Activated naive CD4-positive, alpha-beta T cell treated with anti-CD3 and anti-CD28 coated beads, Interleukin-2, amount 50 U/mL, for 72 hours (primary cell): ENCODE measurements at regions not wholly inside any gene's neighbourhood (a gene's known extent, or its start where the extent isn't known, plus 50 kb on each side); places are given as distances from the start of the nearest gene placed in this dataset.
A peak's percentile ranks its signal among the peaks of the same experiment; 100 is the strongest.

ENCODE experiments used
- ATAC-seq, 2 donors: fragments of 150-1000 bp; cut with Tn5 transposase; 2 replicates each; pipeline ENCODE4 v1.10.0; 2021; ENCODE audit warnings: mild to moderate bottlenecking in 2 of 2, moderate library complexity in 2 of 2
- DNase-seq, 2 donors: peaks; one replicate each; pipeline ENCODE4 v3.0.0; 2021 to 2022; ENCODE audit warnings: low spot score in 2 of 2
- H3K27ac Mint-ChIP-seq, 2 donors: one replicate each; pipeline ENCODE4 v1.8.0; 2022; ENCODE audit warnings: mild to moderate bottlenecking in 2 of 2, mixed read lengths in 2 of 2
- H3K36me3 Mint-ChIP-seq, 2 donors: one replicate each; pipeline ENCODE4 v1.8.0; 2022; ENCODE audit warnings: mixed read lengths in 2 of 2
- H3K9me3 Mint-ChIP-seq, 2 donors: one replicate each; pipeline ENCODE4 v1.8.0; 2022; ENCODE audit warnings: mixed read lengths in 2 of 2

DNA sequence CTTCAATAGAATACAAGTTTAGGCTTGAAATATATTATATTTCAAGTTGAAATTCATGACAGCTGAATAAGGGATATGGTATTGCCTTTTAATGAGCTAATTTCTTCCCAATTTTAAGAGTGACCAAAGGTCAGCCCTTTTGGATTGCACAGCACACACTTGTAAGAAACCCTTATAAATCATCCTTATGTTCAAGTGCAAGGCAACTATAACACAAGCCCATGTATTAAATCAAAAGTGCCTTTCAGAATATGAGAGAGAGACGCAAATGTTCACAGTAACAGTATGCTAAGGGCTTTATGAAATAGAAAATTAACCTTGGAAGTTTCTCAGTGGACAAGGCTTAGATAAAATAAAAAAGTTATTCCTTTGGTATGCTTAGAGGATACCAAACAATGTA lies 121.7 kb upstream of the PTPRK start:
- ATAC-seq (no peak), DNase-seq (no peak)
- no peak overlapping the region for H3K27ac Mint-ChIP-seq
- H3K9me3 Mint-ChIP-seq, result peaks cover 6 to 7% of the 10 kb centered on the region in 2 donors
- peaks cover 0 to 6% of the 10 kb centered on the region in 2 donors for H3K36me3 Mint-ChIP-seq

DNA sequence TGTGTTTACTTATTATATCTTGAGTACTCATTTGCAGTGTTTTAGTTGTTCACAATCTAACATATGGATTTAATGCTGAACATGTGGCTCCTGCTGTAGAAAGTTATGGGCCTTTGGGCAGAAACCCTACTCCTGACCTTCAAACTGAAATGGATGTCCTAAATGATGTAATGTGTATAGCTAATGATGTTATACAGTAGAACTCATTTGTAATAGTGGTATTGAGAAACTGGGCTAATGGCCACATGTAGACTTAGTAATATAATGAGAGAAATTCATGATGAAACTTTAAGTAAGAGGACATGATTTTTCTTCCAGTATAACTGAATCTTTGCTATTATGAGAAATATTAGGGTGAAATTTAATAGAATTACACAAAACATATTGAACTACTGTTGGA lies 121.3 kb upstream of the PTPRK start:
- ATAC-seq (no peak), DNase-seq (no peak)
- Mint-ChIP-seq H3K27ac (no peak overlapping the region), H3K36me3 (peaks cover 0 to 4% of the 10 kb centered on the region in 2 donors), H3K9me3 (peaks cover 4 to 6% of the 10 kb centered on the region in 2 donors)

DNA sequence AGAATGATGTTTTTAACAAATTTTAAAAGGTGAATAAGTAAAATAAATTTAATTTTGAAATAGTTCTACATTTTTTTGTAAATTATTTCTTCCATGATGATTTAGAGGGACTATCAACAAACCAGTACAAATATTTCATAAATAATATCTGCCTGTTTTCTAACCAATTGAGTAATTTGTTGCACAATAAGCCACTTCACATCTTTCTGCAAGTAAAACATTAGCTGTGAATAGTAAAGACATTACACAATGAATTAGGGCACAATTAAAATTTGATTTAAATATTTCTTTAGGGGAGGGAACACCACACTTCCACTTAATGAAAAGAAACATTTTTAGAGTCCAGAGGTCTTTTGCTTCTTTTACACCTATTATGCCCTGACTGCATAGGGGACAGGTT lies 118.4 kb upstream of the PTPRK start:
- ATAC-seq (no peak), DNase-seq (no peak)
- H3K36me3 Mint-ChIP-seq, result peaks cover 0 to 4% of the 10 kb centered on the region in 2 donors
- no peak overlapping the region for H3K27ac Mint-ChIP-seq
- no peaks in the 10 kb centered on the region for H3K9me3 Mint-ChIP-seq

DNA sequence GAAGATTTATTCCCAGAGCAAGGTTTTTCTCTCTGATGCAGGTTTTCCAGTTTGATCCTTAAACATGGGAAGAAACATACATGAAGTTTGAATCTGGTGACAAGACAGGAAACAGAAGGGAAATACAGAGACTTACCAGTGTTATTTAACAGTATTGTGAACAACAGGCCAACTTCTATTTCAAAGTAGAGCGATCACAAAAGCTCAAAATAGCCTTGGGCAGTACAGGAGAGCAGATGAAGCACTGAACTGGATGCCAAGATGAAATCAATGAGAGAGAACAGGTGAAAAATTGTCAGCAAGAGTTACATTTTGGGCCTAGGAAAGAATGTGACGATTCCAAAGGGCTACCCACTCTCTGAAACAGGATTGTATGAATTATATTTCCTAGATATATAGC lies 114.8 kb upstream of the PTPRK start:
- H3K27ac Mint-ChIP-seq, result no peak overlapping the region
- no peak for ATAC-seq
- DNase-seq, result no peak
- H3K9me3 Mint-ChIP-seq, result no peaks in the 10 kb centered on the region
- H3K36me3 Mint-ChIP-seq, result peaks cover 0 to 4% of the 10 kb centered on the region in 2 donors

DNA sequence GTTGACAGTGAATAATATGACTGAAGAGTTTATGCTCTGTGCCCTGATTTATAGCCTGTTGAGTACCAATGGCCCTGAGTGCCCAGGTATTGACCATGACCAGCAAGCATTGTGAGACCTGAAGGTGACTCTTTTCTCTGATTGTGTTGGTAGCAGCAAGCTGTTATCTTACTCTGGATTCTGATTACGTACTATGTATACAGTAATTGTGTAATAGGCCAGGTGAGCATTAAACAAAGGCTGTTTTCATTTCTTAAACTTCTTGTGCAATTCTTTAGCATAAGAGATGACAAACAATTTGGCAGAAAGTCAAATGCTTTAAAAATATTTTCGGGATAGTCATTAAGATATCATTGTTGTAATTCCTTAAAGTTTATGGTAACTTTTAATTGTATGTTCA lies 111.7 kb upstream of the PTPRK start:
- no peaks in the 10 kb centered on the region for H3K36me3 Mint-ChIP-seq
- no peaks in the 10 kb centered on the region for H3K9me3 Mint-ChIP-seq
- ATAC-seq (no peak), DNase-seq (no peak)
- H3K27ac Mint-ChIP-seq, result no peak overlapping the region

DNA sequence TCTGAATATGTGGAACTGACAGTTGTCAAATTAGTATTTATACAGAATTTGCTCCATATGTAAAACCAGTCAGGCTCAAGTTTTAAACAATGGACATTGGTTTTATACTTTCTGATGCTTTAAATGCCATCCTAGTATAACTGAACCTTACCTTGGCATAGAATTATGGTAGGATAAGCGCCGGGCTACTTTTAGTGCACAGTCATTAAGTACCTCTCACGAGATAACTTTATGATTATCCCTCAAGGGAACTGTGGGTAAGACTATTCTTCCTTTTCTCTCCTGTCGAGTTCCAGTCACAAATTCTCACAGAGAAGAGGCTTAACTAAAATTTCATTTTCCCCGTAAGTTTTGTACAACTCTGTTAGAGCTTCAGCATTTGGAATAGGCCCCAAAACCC lies 110.6 kb upstream of the PTPRK start:
- no peaks in the 10 kb centered on the region for H3K9me3 Mint-ChIP-seq
- no peak overlapping the region for H3K27ac Mint-ChIP-seq
- no peaks in the 10 kb centered on the region for H3K36me3 Mint-ChIP-seq
- ATAC-seq (no peak), DNase-seq (no peak)

DNA sequence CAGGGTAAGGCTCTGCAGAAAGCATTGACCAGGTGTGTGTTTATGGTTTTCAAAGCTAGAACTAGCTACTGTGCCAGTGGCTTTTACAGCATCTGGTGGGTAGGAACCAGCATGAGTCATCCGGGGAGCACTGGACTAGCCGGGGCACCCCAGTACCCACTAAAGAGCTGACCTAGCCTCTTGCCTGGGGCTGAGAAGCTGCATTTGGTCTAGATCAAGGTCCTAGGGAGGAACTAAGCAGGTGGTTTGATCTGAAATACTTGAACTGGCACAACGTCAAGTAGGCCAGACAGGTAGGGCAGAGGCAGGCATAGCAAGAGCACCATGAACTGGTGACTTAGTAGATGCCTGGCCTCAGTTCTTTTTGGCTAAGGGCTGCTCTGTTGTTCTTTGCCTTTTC lies 109.8 kb upstream of the PTPRK start:
- H3K27ac Mint-ChIP-seq, result no peak overlapping the region
- H3K9me3 Mint-ChIP-seq, result no peaks in the 10 kb centered on the region
- no peaks in the 10 kb centered on the region for H3K36me3 Mint-ChIP-seq
- no peak for DNase-seq
- no peak for ATAC-seq

DNA sequence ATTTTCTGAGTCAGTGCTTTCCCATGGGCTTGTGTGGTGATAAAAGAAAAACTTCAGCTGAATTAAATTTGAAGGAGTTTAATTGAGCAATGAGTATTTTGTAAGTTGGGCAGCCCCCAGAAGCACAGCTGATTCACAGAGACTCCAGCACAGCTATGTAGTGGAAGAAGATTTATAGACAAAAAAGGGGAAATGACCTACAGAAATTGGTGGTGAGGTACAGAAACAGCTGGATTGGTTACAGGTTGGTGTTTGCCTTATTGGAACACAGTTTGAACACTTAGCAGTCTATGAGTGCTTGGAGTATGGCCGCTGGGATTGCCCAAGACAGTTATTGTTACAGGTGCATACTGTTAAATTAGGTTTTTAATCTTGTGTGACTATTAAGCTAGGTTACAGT lies 96.9 kb upstream of the PTPRK start:
- peaks cover 8% of the 10 kb centered on the region in 2 donors for H3K36me3 Mint-ChIP-seq
- H3K27ac Mint-ChIP-seq, result no peak overlapping the region
- ATAC-seq, result no peak
- peaks cover 0 to 14% of the 10 kb centered on the region in 2 donors for H3K9me3 Mint-ChIP-seq
- no peak for DNase-seq

DNA sequence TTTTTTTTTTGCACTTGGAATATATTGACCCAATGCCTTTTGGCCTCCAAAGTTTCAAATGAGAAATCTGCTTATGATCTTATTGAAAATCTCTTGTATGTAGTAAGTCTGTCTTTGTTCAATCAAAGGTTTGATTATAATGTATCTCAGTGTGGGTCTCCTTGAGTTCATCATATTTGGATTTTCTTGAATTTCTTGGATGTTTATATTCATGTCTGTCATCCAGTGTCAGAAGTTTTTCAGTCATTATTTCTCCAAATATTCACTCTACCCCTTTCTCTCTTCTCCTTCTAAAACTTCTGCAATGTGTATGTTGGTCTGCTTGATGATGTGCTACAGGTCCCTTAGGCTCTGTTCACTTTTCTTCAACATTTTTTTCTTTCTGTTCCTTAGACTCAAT lies 95.9 kb upstream of the PTPRK start:
- Mint-ChIP-seq H3K9me3 (peaks cover 0 to 14% of the 10 kb centered on the region in 2 donors), H3K36me3 (peaks cover 8% of the 10 kb centered on the region in 2 donors), H3K27ac (no peak overlapping the region)
- ATAC-seq (no peak), DNase-seq (no peak)

DNA sequence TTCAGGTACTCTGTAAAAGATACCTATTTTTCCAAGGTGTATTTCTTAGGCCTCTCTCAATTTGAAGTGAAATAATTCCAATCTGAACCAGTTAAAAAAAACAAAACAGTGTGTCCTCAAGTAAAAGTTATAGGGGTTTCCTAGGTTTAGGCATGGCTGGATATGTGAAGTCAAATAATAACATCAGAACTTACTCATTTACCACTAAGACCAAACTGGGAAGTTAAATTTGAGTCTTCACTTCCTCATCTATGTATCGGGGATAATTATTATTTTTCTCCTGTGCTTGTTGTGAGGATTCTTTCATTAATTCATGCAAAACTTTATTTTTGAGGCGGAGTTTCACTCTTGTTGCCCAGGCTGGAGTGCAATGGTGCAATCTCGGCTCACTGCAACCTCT lies 86.2 kb upstream of the PTPRK start:
- no peak overlapping the region for H3K27ac Mint-ChIP-seq
- peaks cover 0 to 7% of the 10 kb centered on the region in 2 donors for H3K9me3 Mint-ChIP-seq
- DNase-seq, result no peak
- H3K36me3 Mint-ChIP-seq, result peaks cover 0 to 8% of the 10 kb centered on the region in 2 donors
- no peak for ATAC-seq

DNA sequence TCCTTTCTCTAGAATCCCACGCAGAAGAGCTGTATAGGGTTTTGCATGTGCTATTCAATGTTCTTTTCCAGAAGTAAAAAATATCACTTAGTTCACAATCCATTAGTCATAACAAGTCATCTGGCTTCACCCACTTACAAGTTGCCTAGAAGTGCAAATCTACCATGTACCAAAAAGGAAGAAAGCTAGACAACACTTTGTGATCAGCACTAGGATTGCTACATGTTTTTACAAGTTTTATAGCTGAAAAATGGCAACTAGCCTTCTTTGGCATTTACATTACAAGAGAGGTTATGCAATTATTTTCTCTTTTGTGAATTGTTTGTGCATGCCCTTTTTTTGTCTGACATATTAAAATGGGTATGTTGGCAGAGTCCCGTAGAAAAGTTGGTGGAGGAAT lies 85.6 kb upstream of the PTPRK start:
- no peak for DNase-seq
- Mint-ChIP-seq H3K36me3 (peaks cover 0 to 8% of the 10 kb centered on the region in 2 donors), H3K27ac (no peak overlapping the region), H3K9me3 (peaks cover 0 to 7% of the 10 kb centered on the region in 2 donors)
- ATAC-seq, result no peak

DNA sequence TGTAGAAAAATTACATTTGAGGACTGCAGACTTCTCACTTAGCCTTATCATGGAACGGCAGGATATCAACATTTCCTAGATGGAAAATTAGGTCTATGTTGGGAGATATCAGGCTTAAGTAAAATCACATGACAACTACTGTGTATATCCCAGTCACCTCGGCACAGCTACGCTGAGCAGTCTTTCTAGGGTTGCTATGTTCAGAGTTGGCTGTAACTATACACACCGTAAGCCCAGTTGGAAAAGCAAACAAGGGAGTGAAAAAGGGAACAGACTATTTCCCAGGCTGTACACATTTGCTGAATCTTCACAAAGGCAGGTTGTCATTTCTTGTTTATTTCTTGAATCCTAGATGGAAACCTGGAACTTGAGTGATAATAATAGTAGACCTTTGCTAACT lies 80.7 kb upstream of the PTPRK start:
- Mint-ChIP-seq H3K9me3 (peaks cover 0 to 7% of the 10 kb centered on the region in 2 donors), H3K27ac (no peak overlapping the region), H3K36me3 (peaks cover 0 to 8% of the 10 kb centered on the region in 2 donors)
- ATAC-seq (no peak), DNase-seq (no peak)

DNA sequence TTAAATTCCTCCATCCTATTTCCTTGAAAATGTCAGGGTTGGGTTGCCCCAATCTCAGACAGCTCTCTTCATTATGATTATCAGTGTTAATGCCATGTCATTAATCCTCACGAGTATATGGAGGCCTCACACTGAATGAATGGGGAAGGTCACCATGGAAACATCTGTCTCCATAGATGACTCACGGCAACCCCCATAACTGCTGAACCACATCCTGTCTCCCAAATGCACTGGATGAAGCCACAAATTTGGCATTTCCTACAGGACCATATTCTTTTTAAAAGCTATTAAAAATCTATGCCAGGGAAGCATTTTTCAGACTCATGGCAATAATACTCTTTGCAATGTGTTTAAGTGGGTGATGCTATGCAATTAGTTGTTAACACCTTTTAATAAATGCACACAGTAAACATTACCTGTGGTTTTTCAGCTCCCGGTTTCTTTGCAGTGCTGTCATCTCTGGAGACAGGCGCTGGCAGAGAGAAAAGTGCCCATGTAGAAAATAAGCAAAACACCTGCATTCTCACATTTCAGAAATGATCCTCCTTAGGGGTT lies 80.1 kb upstream of the PTPRK start:
- Mint-ChIP-seq H3K27ac (no peak overlapping the region), H3K9me3 (peaks cover 0 to 7% of the 10 kb centered on the region in 2 donors), H3K36me3 (peaks cover 0 to 8% of the 10 kb centered on the region in 2 donors)
- no peak for DNase-seq
- peak in 1 of 2 donors; percentile 5 for ATAC-seq

DNA sequence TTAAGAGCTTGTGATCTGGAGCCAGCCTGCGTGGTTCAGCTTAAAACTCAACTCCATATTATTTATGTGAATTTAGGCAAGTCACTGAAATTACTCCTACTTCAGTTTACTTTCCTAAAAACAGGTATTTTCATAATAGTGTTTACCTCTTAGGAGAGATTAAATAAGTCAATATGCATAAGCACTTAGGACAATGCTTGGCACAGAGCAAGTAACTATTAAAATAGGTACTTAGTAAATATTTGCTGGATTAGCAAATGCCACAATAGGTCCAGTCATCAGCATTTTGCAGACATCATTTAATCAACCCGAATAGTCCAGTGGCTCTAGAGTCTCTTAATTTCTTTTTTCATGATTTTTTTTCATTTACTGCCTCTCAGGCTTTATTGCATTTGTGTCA lies 78.6 kb upstream of the PTPRK start:
- no peak overlapping the region for H3K27ac Mint-ChIP-seq
- peaks cover 0 to 6% of the 10 kb centered on the region in 2 donors for H3K36me3 Mint-ChIP-seq
- DNase-seq, result no peak
- no peak for ATAC-seq
- peaks cover 0 to 5% of the 10 kb centered on the region in 2 donors for H3K9me3 Mint-ChIP-seq

DNA sequence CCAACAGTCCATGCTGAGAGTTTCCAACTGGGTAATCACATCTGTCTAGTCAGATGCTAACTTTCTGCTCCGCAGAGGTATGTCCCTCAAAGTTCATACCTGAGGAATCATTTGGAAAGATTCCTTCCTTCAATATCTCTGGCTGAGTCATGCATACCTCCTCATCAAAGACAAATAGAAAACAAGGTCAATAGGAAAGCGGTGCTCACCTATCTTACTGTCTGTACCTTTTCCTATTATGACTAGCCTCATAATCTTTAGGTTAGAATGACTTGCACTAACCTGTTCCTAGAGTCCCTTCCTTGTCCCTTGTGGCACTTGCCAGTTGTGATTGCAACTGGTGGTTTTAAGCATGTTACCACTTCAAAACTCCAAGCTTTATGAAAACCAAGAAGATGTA lies 78.2 kb upstream of the PTPRK start:
- peaks cover 0 to 1% of the 10 kb centered on the region in 2 donors for H3K36me3 Mint-ChIP-seq
- ATAC-seq (peak; percentile 69 to 94), DNase-seq (peak in 1 of 2 donors; percentile 5)
- peak overlapping the region in 1 of 2 donors; percentile 69 for H3K27ac Mint-ChIP-seq
- H3K9me3 Mint-ChIP-seq, result peaks cover 0 to under 1% of the 10 kb centered on the region in 2 donors

DNA sequence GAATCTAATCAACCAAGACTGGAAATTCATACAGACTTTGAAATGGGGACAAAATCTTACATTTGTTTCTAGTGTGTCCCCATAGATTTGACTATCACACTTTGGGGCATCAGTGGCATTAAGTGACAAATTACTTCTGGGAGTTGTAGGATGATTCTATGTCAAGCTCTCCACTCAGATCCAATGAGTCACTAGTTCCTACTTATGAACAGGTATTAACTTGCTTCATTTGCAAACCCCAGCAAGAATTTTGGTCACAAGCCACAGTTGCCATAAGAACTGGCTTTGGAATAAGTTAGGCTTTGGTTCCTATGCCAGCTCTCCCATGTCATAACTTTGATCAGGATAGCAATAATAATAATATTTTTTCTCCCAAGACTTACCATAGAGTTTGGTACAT lies 77.6 kb upstream of the PTPRK start:
- no peak overlapping the region for H3K27ac Mint-ChIP-seq
- H3K9me3 Mint-ChIP-seq, result no peaks in the 10 kb centered on the region
- ATAC-seq (no peak), DNase-seq (no peak)
- no peaks in the 10 kb centered on the region for H3K36me3 Mint-ChIP-seq

DNA sequence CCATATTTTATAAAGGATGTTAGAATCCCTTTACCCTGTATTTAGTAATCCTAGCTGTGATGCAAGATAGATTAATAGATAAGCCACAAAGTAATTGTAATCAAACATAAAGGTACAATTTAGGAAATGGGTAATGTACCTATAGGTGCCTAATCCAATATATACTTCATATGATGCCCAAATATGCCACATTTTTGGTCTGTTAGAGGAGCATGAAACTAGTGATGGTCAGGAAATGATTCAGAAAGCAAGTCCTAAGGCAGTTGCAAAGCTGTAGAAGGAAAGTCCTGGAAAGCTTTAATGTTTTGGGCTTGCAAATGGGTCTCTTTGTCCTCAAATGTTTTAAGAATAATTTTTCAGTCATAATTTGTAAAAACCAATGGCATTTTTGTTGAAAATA lies 76.6 kb upstream of the PTPRK start:
- H3K9me3 Mint-ChIP-seq, result no peaks in the 10 kb centered on the region
- ATAC-seq (no peak), DNase-seq (no peak)
- H3K27ac Mint-ChIP-seq, result no peak overlapping the region
- H3K36me3 Mint-ChIP-seq, result no peaks in the 10 kb centered on the region

DNA sequence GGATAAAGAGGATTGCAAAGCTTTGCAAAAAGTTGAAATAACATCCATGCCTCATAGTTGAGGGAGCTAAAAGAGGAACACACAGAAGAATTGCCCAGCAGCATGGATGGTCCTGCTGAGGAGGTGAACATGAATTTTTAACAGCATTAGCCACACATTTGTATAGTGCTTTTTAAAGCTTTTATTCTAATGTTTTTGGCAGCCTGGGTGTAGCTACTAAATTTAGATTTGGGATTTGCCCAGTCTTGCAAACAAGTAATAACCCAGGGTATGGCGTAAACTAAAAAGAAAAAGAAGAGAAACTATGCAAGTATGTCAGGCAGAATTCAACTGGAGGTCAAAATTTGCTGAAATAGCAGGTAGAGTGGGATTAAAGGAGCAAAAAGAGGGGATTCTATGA lies 75.1 kb upstream of the PTPRK start:
- no peaks in the 10 kb centered on the region for H3K9me3 Mint-ChIP-seq
- no peak for ATAC-seq
- H3K27ac Mint-ChIP-seq, result no peak overlapping the region
- H3K36me3 Mint-ChIP-seq, result no peaks in the 10 kb centered on the region
- no peak for DNase-seq

DNA sequence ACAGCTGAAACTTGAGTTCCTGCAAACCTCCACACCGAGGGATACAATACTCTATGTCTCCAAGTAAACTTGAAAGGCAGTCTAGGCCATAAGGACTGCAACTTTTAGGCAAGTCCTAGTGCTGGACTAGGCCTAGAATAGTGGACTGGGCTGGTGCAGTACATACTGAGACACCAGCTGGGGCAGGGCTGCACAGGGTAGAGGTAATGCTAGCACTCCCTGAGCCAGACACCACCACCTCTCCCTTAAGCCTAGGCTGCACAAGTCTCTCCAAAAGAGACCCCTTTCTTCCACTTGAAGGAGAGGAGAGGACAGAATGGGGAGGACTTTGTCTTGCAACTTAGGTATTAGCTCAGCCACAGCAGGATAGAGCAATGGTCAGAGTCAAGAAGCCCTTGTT lies 65.7 kb upstream of the PTPRK start:
- Mint-ChIP-seq H3K36me3 (peaks cover 0 to 12% of the 10 kb centered on the region in 2 donors), H3K9me3 (peaks cover 7 to 11% of the 10 kb centered on the region in 2 donors), H3K27ac (no peak overlapping the region)
- DNase-seq (no peak), ATAC-seq (no peak)
